NCI-H1930 (cell line): ENCODE measurements at regions not wholly inside any gene's neighbourhood (a gene's known extent, or its start where the extent isn't known, plus 50 kb on each side); places are given as distances from the start of the nearest gene placed in this dataset.

ENCODE experiments used
- DNase-seq, 2 experiments: peaks; one replicate each; lab custom pipeline; 2025; lab: John Stamatoyannopoulos, UW

- DNase-seq: no peak
Observed at GRCh38 chr10:78802431-78802830, 266.3 kb upstream of the ZMIZ1 start.

GRCh38 chr10:78802866-78803265 is 265.9 kb upstream of the ZMIZ1 start:
- no peak for DNase-seq

GRCh38 chr10:78803710-78804109 is 265.1 kb upstream of the ZMIZ1 start:
- DNase-seq: no peak

- DNase-seq: no peak
Observed at GRCh38 chr10:78804411-78805032, 264.2 kb upstream of the ZMIZ1 start.

- DNase-seq: no peak
Observed at GRCh38 chr10:78805176-78805575, 263.6 kb upstream of the ZMIZ1 start.

- no peak for DNase-seq
Observed at GRCh38 chr10:78806681-78807221, 262.0 kb upstream of the ZMIZ1 start.

- DNase-seq: no peak
Observed at GRCh38 chr10:78807504-78808203, 261.1 kb upstream of the ZMIZ1 start.

DNA sequence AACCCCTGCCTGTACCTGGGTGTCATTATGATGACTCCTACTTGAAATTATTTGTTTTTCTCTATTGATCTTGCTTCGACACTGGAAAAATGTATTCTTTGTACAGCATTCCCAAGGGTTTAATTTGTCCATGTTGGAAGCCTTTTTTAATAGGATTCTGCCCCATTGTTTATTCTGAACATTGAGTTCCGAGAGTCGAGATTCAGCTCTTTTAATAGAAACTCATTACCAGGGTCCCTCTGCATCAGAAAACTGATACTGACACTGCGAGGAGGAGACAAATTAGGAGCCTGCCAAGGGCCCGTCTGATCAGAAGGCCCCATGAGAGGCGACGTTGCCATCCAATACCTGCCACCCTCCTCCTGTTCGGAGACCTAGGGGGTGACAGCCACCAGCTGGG is 260.5 kb upstream of the ZMIZ1 start:
- no peak for DNase-seq

DNA sequence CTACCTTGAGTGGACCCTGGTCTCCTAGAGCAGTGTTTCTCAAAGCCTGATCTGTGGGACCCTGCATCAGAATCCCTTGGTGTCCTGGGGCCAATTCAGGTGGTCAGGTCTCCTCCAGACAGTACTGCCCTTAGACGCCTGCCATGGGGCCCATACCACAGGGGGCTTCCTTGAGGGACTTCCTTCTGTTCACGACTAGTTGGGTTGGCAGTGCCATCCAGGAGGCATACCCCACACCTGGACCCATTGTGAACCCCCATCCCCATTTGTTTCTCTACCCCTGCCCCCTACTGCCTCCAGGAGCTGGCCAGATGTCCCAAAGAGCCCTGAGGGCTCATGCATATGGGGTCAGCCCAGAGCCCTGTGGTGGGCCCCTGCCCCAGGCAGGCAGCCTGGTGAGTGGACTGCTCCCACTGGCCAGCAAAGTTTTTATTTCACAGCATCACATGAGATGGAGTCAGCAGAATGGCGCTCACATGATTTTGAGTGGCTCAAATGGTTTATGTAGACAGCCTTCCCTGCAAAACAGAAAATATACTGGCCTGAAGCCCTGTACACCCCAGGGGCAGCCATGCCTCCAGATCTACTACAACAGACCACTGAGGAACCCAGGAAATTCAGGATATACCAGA is 259.9 kb upstream of the ZMIZ1 start:
- DNase-seq: no peak

DNA sequence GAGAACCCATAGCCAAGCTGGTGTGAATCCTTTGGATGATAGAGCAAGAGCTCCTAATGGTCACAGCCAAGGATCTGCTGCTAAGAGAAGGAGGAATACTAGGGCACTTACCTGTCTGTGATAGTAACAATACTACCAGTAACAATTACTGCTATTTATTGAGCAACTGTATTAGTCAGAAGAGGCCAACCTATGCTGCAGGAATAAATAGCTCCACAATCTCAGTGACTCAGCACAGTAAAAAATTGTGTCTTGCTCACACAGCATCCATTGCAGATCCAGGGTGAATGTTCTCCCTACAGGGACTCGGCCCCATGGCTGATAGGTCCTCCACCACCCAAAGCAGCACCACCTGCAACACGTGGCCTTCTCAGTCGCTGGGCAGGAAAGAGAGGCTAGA is 257.6 kb upstream of the ZMIZ1 start:
- DNase-seq: no peak

DNA sequence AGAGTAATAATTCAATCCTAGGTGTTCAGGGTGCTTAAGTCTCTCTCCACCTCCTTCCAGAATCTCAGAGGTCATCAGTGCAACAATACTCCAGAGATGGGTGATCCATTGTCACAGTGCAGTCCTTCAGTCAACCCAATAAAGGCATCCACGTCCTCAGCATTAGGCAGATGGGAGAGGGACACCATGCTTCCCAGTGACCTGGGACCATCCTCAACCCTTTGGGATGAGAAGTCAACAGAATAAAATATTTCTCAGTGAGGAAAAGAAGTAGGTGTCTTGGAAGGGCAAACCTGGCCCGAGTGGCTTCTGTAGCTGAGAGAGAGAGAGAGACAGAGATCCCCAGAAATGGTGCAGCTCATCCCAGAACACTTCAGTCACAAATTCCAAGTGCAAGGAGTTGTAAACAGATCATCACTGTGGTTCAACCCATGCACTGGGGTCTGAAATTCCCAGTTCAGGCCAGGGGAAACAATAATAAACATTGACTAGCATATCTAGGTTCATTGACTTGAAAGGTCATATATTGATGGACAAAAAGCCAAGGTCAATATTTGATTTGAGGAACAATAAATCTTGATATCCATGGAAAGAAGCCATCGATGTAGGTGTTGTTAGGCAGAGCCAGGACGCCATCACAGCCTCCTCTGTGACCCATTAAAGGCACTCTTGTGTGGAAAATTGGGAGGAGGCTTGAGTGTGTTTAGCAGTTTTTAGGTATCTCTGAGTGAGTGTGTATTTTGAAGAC is 256.0 kb upstream of the ZMIZ1 start:
- DNase-seq: no peak

GRCh38 chr10:78813526-78813925 is 255.2 kb upstream of the ZMIZ1 start:
- no peak for DNase-seq

- DNase-seq: no peak
Observed at GRCh38 chr10:78813998-78814399, 254.8 kb upstream of the ZMIZ1 start.

DNA sequence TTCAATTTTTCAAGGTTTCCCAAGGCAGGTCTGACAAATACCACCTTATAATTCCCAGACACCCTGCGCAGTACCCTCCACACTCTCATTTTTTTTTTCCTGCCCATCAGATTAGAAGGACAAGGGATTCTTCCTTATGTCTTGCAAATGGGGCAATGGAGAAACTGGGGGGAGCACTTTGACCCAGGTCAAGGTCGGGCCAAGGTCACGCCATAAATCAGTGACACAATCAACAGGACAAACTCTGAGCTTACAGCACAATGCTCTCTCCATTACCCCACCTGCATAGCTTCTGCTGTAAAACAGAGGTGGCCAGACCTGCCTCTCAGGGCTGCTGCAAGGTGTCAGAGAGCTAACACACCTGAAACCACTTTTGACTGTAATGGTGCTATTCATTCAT is 254.4 kb upstream of the ZMIZ1 start:
- no peak for DNase-seq

DNA sequence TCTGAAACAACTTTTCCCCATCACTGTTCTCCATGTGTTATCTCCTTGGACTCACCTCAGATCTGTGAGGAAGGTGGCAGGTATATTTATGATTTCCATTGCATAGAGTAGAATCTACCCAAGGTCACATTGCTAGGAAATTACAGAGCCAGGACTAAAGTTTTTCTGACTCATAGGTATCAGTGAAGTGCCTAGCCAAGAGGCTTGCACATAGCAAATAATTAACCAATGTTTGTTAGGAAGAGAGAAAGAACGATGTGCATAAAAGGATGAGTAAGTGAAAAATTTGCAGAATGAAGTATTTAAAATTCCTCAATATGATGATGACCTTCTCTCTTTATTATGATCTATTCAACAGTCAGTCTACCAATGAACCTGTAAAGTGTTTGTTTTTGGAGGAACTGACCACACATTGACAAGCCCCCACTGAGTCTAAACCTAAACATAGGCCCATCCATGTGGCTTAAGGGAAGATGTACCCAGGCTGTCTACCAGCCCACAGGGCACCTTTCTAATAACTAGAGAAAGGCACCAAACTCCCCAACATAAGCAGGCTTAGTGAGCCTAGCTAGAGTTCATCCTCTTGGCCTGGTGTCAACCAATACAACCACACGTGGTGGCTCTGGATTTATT is 252.9 kb upstream of the ZMIZ1 start:
- no peak for DNase-seq

GRCh38 chr10:78817361-78817760 is 251.4 kb upstream of the ZMIZ1 start:
- DNase-seq: no peak

GRCh38 chr10:78817804-78818203 is 251.0 kb upstream of the ZMIZ1 start:
- DNase-seq: no peak

DNA sequence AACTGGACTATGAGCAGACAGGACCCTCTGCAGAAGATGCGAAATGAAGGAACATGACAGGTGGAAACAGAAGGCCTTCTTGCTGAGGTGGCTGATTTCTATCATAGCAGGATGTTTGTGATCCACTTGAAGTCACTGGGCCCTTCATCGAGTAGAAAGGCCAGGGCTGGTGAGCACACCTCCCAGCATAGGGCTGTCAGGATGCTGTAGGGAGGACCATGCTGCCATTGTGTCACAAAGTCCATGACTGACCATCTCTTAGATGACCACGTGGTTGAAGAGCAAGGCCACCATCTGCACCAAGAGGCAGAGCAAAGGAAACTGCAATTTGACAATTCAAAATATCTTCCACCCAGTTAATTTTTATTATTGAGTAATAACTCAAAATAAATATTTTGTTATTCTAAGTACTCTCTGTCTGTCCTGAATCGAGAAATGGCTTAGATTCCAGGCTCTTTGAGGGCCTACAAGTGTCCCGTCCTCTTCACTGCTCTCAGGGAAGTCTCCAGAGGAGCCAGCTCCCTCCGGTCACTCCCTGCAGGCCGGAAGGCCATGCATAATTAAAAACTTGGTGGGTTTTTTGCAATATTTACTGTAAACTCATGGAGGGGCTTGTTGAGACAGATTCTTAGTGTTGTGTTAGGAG is 249.3 kb upstream of the ZMIZ1 start:
- DNase-seq: no peak

- DNase-seq: no peak
Observed at GRCh38 chr10:78820007-78820362, 248.8 kb upstream of the ZMIZ1 start.

DNA sequence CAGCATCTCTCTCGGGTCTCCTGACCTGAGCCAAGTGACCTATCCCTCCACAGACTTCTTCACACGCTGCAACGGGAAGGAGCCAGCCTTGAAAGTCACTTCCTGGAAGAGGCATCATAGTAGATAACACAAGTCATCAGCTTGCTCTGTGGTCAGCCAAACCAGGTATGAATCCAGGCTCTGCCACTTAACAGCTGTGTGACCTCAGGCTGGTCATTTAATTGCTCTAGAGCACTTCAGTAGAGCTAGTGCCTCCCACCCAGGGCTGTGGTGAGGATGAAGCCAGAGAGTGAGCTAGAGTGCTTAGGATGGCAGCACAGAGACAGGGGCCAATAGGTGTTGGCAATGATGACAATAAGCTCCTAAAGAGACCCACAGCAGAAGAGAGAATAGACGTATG is 247.7 kb upstream of the ZMIZ1 start:
- no peak for DNase-seq

DNA sequence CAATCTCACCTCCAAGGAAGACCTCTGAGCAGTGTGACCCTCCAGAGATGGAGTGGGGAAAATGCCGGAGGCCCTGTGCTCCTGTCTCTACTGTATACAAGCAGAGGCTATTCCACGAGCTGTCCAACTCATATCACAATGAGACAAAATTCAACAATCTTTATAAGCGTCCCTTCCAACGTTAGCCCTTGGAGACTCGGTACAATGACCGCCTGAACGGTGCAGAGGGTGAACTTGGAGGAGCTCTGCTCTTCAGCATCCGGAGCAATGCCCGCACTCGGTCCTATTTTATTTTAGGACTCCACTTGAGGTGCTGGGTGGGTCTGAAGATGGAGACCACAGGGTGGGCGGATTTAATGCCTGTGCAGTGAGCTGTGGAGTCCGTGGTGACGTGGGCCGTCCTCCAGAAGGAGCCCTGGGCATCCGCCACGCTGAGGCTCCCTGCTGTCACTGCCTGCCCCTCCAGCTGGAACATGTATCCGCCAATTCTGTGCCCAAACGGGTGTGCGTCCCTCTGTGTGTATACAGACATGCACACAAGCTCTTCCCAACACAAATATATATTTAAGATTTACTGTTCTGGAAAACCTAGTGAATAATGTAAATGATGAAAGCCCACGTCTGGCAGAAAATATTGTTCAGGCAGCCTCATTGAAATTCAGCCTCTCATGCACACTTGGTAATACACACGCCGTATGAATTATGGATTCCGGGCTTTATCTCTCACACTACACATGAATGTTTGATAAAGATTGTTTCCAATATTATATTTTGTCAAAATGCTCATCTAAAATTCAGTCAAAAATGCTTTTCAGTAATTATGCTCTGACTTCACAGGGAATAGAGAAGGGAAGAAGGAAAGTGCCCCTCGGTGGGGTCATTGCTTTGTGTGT is 239.9 kb upstream of the ZMIZ1 start:
- no peak for DNase-seq
